ENCODE measurements at regions not wholly inside any gene's neighbourhood (a gene's known extent, or its start where the extent isn't known, plus 50 kb on each side); places are given as distances from the start of the nearest gene placed in this dataset.
"Not testable (repeated sequence)": the region's sequence is repeated elsewhere in the genome, so short reads cannot be mapped to it uniquely, and the experiment has no call there.

- Histone ChIP-seq H3K36me3 (no peaks in the 10 kb centered on the region), H3K4me2 (no peak overlapping the region), H3K9ac (no peak overlapping the region), H3K27me3 (no peaks in the 10 kb centered on the region), H3K9me3 (peaks cover 19% of the 10 kb centered on the region), H3K4me1 (no peaks in the 10 kb centered on the region), H4K20me1 (no peaks in the 10 kb centered on the region), H3K4me3 (no peak overlapping the region), H3K27ac (no peak overlapping the region)
- no peak for TF ChIP-seq Cebpa-rat (IDR thresholded peaks at IDR 0.05)
Observed at GRCh38 chr12:5310151-5310550, 121.8 kb upstream of the NTF3 start.

- Histone ChIP-seq H3K9me3 (peaks cover 19% of the 10 kb centered on the region), H3K27ac (no peak overlapping the region), H3K4me2 (no peak overlapping the region), H3K4me1 (no peaks in the 10 kb centered on the region), H3K4me3 (no peak overlapping the region), H4K20me1 (no peaks in the 10 kb centered on the region), H3K36me3 (no peaks in the 10 kb centered on the region), H3K27me3 (no peaks in the 10 kb centered on the region), H3K9ac (no peak overlapping the region)
- TF ChIP-seq Cebpa-rat (IDR thresholded peaks at IDR 0.05), result no peak
Observed at GRCh38 chr12:5317556-5317955, 114.4 kb upstream of the NTF3 start.

GRCh38 chr12:5318874-5319273 is 113.0 kb upstream of the NTF3 start:
- H3K9ac ChIP-seq, result no peak overlapping the region
- H3K4me3 ChIP-seq, result no peak overlapping the region
- no peaks in the 10 kb centered on the region for H3K36me3 ChIP-seq
- TF ChIP-seq Cebpa-rat (IDR thresholded peaks at IDR 0.05), result no peak
- no peaks in the 10 kb centered on the region for H4K20me1 ChIP-seq
- peaks cover 14% of the 10 kb centered on the region for H3K9me3 ChIP-seq
- H3K27me3 ChIP-seq, result no peaks in the 10 kb centered on the region
- no peak overlapping the region for H3K27ac ChIP-seq
- no peak overlapping the region for H3K4me2 ChIP-seq
- H3K4me1 ChIP-seq, result no peaks in the 10 kb centered on the region

GRCh38 chr12:5328669-5329517 is 103.0 kb upstream of the NTF3 start:
- TF ChIP-seq Cebpa-rat (IDR thresholded peaks at IDR 0.05), result no peak
- Histone ChIP-seq H3K9ac (no peak overlapping the region), H3K36me3 (no peaks in the 10 kb centered on the region), H3K4me1 (peaks cover 10% of the 10 kb centered on the region; the same call in 1 of the 2 replicates), H3K9me3 (peaks cover 8% of the 10 kb centered on the region), H3K27me3 (no peaks in the 10 kb centered on the region), H4K20me1 (no peaks in the 10 kb centered on the region), H3K4me3 (no peak overlapping the region), H3K27ac (no peak overlapping the region), H3K4me2 (peak overlapping the region; percentile 4; the same call in 1 of the 2 replicates)

- TF ChIP-seq Cebpa-rat (IDR thresholded peaks at IDR 0.05), result no peak
- Histone ChIP-seq H3K27me3 (no peaks in the 10 kb centered on the region), H4K20me1 (no peaks in the 10 kb centered on the region), H3K36me3 (no peaks in the 10 kb centered on the region), H3K9ac (no peak overlapping the region), H3K4me1 (peaks cover 10% of the 10 kb centered on the region; the same call in 1 of the 2 replicates), H3K9me3 (no peaks in the 10 kb centered on the region), H3K4me3 (no peak overlapping the region), H3K4me2 (no peak overlapping the region), H3K27ac (no peak overlapping the region)
Observed at GRCh38 chr12:5332551-5332950, 99.4 kb upstream of the NTF3 start.

- H3K27me3 ChIP-seq, result no peaks in the 10 kb centered on the region
Observed at GRCh38 chr12:5333096-5333495, 98.8 kb upstream of the NTF3 start.

GRCh38 chr12:5335069-5335468 is 96.8 kb upstream of the NTF3 start:
- H3K36me3 ChIP-seq, result no peaks in the 10 kb centered on the region
- H3K9ac ChIP-seq, result no peak overlapping the region
- no peak overlapping the region for H3K4me2 ChIP-seq
- no peaks in the 10 kb centered on the region for H3K27me3 ChIP-seq
- no peaks in the 10 kb centered on the region for H4K20me1 ChIP-seq
- no peak overlapping the region for H3K4me3 ChIP-seq
- no peaks in the 10 kb centered on the region for H3K4me1 ChIP-seq
- H3K9me3 ChIP-seq, result no peaks in the 10 kb centered on the region
- H3K27ac ChIP-seq, result no peak overlapping the region
- no peak for TF ChIP-seq Cebpa-rat (IDR thresholded peaks at IDR 0.05)

More at GRCh38 chr12:5333096-5333495, 98.8 kb upstream of the NTF3 start:
- no peak overlapping the region for H3K27ac ChIP-seq
- peaks cover 4% of the 10 kb centered on the region; the same call in 1 of the 2 replicates for H3K4me1 ChIP-seq
- no peak overlapping the region for H3K4me3 ChIP-seq
- H4K20me1 ChIP-seq, result no peaks in the 10 kb centered on the region
- H3K4me2 ChIP-seq, result no peak overlapping the region
- H3K36me3 ChIP-seq, result no peaks in the 10 kb centered on the region
- no peaks in the 10 kb centered on the region for H3K9me3 ChIP-seq
- TF ChIP-seq Cebpa-rat (IDR thresholded peaks at IDR 0.05), result no peak
- H3K9ac ChIP-seq, result no peak overlapping the region

GRCh38 chr12:5341086-5341485 is 90.8 kb upstream of the NTF3 start:
- H3K36me3 ChIP-seq, H3K9ac ChIP-seq, H3K27me3 ChIP-seq, H3K9me3 ChIP-seq, H3K27ac ChIP-seq, H4K20me1 ChIP-seq, H3K4me1 ChIP-seq, H3K4me3 ChIP-seq, H3K4me2 ChIP-seq: not testable (repeated sequence)

- Histone ChIP-seq H3K9me3 (no peaks in the 10 kb centered on the region), H3K9ac (no peak overlapping the region), H3K27ac (no peak overlapping the region), H3K27me3 (no peaks in the 10 kb centered on the region), H3K4me3 (no peak overlapping the region), H3K4me1 (no peaks in the 10 kb centered on the region), H3K4me2 (no peak overlapping the region), H3K36me3 (no peaks in the 10 kb centered on the region), H4K20me1 (no peaks in the 10 kb centered on the region)
- no peak for TF ChIP-seq Cebpa-rat (IDR thresholded peaks at IDR 0.05)
Observed at GRCh38 chr12:5343711-5344110, 88.2 kb upstream of the NTF3 start.

GRCh38 chr12:5344131-5344530 is 87.8 kb upstream of the NTF3 start:
- no peaks in the 10 kb centered on the region for H3K4me1 ChIP-seq
- no peak overlapping the region for H3K9ac ChIP-seq
- no peak overlapping the region for H3K4me2 ChIP-seq
- no peak overlapping the region for H3K4me3 ChIP-seq
- TF ChIP-seq Cebpa-rat (IDR thresholded peaks at IDR 0.05), result no peak
- H3K27me3 ChIP-seq, result no peaks in the 10 kb centered on the region
- H3K27ac ChIP-seq, result no peak overlapping the region
- no peaks in the 10 kb centered on the region for H3K9me3 ChIP-seq
- H3K36me3 ChIP-seq, result no peaks in the 10 kb centered on the region
- no peaks in the 10 kb centered on the region for H4K20me1 ChIP-seq
